Left ventricle myocardium inferior (tissue), 1 donor: ENCODE measurements at regions not wholly inside any gene's neighbourhood (a gene's known extent, or its start where the extent isn't known, plus 50 kb on each side); places are given as distances from the start of the nearest gene placed in this dataset.

Experiments used
- DNase-seq: peaks from one replicate; pipeline ENCODE4 v3.0.0-alpha.2; 2020
- H3K27ac ChIP-seq: fragments of 200-600 bp; replicated peaks from 2 replicates; pipeline ENCODE4 v1.8.0; 2021
- H3K27me3 ChIP-seq: fragments of 200-600 bp; 2 replicates; pipeline ENCODE4 v1.8.0; 2021; ENCODE audit warnings: low read depth
- H3K36me3 ChIP-seq: fragments of 200-600 bp; 2 replicates; pipeline ENCODE4 v1.8.0; 2021
- H3K4me1 ChIP-seq: fragments of 200-600 bp; 2 replicates; pipeline ENCODE4 v1.8.0; 2021
- H3K4me3 ChIP-seq: fragments of 200-600 bp; 2 replicates; pipeline ENCODE4 v1.8.0; 2021; ENCODE audit warnings: mild to moderate bottlenecking, moderate library complexity
- H3K9me3 ChIP-seq: fragments of 200-600 bp; replicated peaks from 2 replicates; pipeline ENCODE4 v1.8.0; 2021
- CTCF ChIP-seq: fragments of 200-600 bp; IDR thresholded peaks from 2 replicates; pipeline ENCODE4 v1.8.0; 2021; ENCODE audit warnings: antibody characterized with exemption, mild to moderate bottlenecking, borderline replicate concordance
- intact Hi-C: fragments of 100-400 bp; cut with micrococcal nuclease; formaldehyde crosslinking; loops from one replicate; pipeline ENCODE4 v1.11.0; 2022
- donor health status: DM: no; HTN: yes; CAD: no; lungs with severe emphysema.

GRCh38 chr5:133662578-133662977 is 50.2 kb upstream of the FSTL4 start:
- Histone ChIP-seq H3K27ac (no peak overlapping the region), H3K9me3 (no peaks in the 10 kb centered on the region), H3K4me1 (no peaks in the 10 kb centered on the region), H3K36me3 (no peaks in the 10 kb centered on the region), H3K27me3 (peaks cover 34% of the 10 kb centered on the region), H3K4me3 (no peak overlapping the region)
- intact Hi-C loops = no loop called here
- TF ChIP-seq CTCF = no peak
- DNase-seq = no peak
